ENCODE measurements at regions not wholly inside any gene's neighbourhood (a gene's known extent, or its start where the extent isn't known, plus 50 kb on each side); places are given as distances from the start of the nearest gene placed in this dataset.

GRCh38 chr5:54742417-54742891 lies 224.9 kb downstream of the SNX18 start:
- Histone ChIP-seq H3K4me1 (ENCODE audit: control insufficient read depth in 1 of 2, insufficient read depth in 2 of 2, low read depth in 1 of 2, low read length in 1 of 2) (peaks cover 11 to 21% of the 10 kb centered on the region in 2 experiments; a peak in 2 of 4 replicates), H2AFZ (ENCODE audit: low read depth) (no peak overlapping the region), H3K9ac (no peak overlapping the region), H3K36me3 (replicated peaks in 1 of 2; ENCODE audit: control insufficient read depth in 1 of 2, insufficient read depth in 2 of 2, low read length in 1 of 2) (no peaks in the 10 kb centered on the region), H3K27me3 (ENCODE audit: insufficient read depth) (no peaks in the 10 kb centered on the region), H3K79me2 (ENCODE audit: insufficient read depth) (no peaks in the 10 kb centered on the region), H3F3A (replicated peaks; ENCODE audit: insufficient read depth) (no peaks in the 10 kb centered on the region), H3K4me3 (ENCODE audit: low read depth in 2 of 2, low read length in 1 of 2) (no peak overlapping the region), H3K9me3 (no peaks in the 10 kb centered on the region), H3K9me2 (no peaks in the 10 kb centered on the region), H3K27ac (ENCODE audit: low read depth in 2 of 2, low read length in 1 of 2) (no peak overlapping the region), H4K20me1 (ENCODE audit: insufficient read depth) (no peaks in the 10 kb centered on the region), H3K4me2 (no peak overlapping the region)
- WGBS (ENCODE audit: low lambda C conversion rate): 64% methylated on average over 7 of the region's 7 CpGs
- POLR2A ChIA-PET: no interaction called here
- CTCF ChIA-PET: interaction anchor here (1.7 to 2.0 kb wide), 2 partner anchors 103 to 225 kb away, joined by 5 to 6 read pairs; partner anchors contain the start of gene SNX18
- TF ChIP-seq USF2 (IDR thresholded peaks at IDR 0.05; ENCODE audit: borderline replicate concordance, low read depth, low read length) (no peak), RCOR1 (IDR thresholded peaks at IDR 0.05; ENCODE audit: low read length) (no peak), SIN3A (IDR thresholded peaks at IDR 0.05; ENCODE audit: borderline replicate concordance, low read depth, low read length) (no peak), RAD21 (IDR thresholded peaks at IDR 0.05; ENCODE audit: low read length) (peak; percentile 19; the same call in 1 of the 2 replicates), FOXJ3 (CRISPR knock-in tag; IDR thresholded peaks at IDR 0.05) (no peak)
- no peak for DNase-seq

GRCh38 chr5:54741711-54742110 lies 224.2 kb downstream of the SNX18 start:
- no peak overlapping the region for H3K4me2 ChIP-seq
- 85% methylated on average over 6 of the region's 6 CpGs for WGBS (ENCODE audit: low lambda C conversion rate)
- H3K9me3 ChIP-seq: no peaks in the 10 kb centered on the region
- CTCF ChIA-PET: interaction anchor here (1.7 kb wide), 1 partner anchor 224 kb away, joined by 5 read pairs; the partner anchor contains the start of gene SNX18
- H3K27ac ChIP-seq (ENCODE audit: low read depth in 2 of 2, low read length in 1 of 2): no peak overlapping the region
- no peak for TF ChIP-seq RFX5 (IDR thresholded peaks at IDR 0.05; ENCODE audit: low read length)
- TF ChIP-seq USF1 (IDR thresholded peaks at IDR 0.05; ENCODE audit: borderline replicate concordance, low read depth): no peak
- TF ChIP-seq FOSL2 (IDR thresholded peaks at IDR 0.05; ENCODE audit: borderline replicate concordance, low read depth): no peak
- TF ChIP-seq TCF12 (IDR thresholded peaks at IDR 0.05): no peak
- no peak for TF ChIP-seq USF2 (IDR thresholded peaks at IDR 0.05; ENCODE audit: borderline replicate concordance, low read depth, low read length)
- TF ChIP-seq JUND (IDR thresholded peaks at IDR 0.05): no peak
- no peak for TF ChIP-seq PBX3 (IDR thresholded peaks at IDR 0.05)
- no peak for TF ChIP-seq RXRA (IDR thresholded peaks at IDR 0.05; ENCODE audit: borderline replicate concordance, low read depth)
- no peak for TF ChIP-seq MXI1 (IDR thresholded peaks at IDR 0.05; ENCODE audit: low read depth, low read length)
- no peaks in the 10 kb centered on the region for H3K36me3 ChIP-seq (replicated peaks in 1 of 2; ENCODE audit: control insufficient read depth in 1 of 2, insufficient read depth in 2 of 2, low read length in 1 of 2)
- DNase-seq: no peak
- no peaks in the 10 kb centered on the region for H3F3A ChIP-seq (replicated peaks; ENCODE audit: insufficient read depth)
- no peaks in the 10 kb centered on the region for H3K27me3 ChIP-seq (ENCODE audit: insufficient read depth)
- no peak overlapping the region for H3K9ac ChIP-seq
- H3K9me2 ChIP-seq: no peaks in the 10 kb centered on the region
- H3K4me3 ChIP-seq (ENCODE audit: low read depth in 2 of 2, low read length in 1 of 2): no peak overlapping the region
- no peaks in the 10 kb centered on the region for H4K20me1 ChIP-seq (ENCODE audit: insufficient read depth)
- H3K79me2 ChIP-seq (ENCODE audit: insufficient read depth): no peaks in the 10 kb centered on the region
- POLR2A ChIA-PET: no interaction called here
- H2AFZ ChIP-seq (ENCODE audit: low read depth): no peak overlapping the region
- H3K4me1 ChIP-seq (ENCODE audit: control insufficient read depth in 1 of 2, insufficient read depth in 2 of 2, low read depth in 1 of 2, low read length in 1 of 2): peaks cover 11 to 21% of the 10 kb centered on the region in 2 experiments; a peak in 2 of 4 replicates

All from SK-N-SH (cell line).